PC-3 (cell line): ENCODE measurements at regions not wholly inside any gene's neighbourhood (a gene's known extent, or its start where the extent isn't known, plus 50 kb on each side); places are given as distances from the start of the nearest gene placed in this dataset.

ENCODE experiments used
- ATAC-seq: fragments of 200-7000 bp; cut with Tn5 transposase; 2 replicates; pipeline ENCODE4 v1.9.1; 2020; ENCODE audit warnings: mild to moderate bottlenecking, moderate library complexity
- BruUV-seq: library from RNA; stranded (reverse); fragments of 400-500 nt; replicated peaks from 2 replicates; lab custom pipeline; 2021; lab: Mats Ljungman, UMichigan
- CTCF ChIA-PET: fragments of 300-600 bp; sonication (Branson Sonifier 250); formaldehyde crosslinking; loops from one replicate; lab custom pipeline; 2022; ENCODE audit warnings: antibody characterized with exemption; lab: Charles Lee
- POLR2A ChIA-PET: fragments of 300-600 bp; sonication (Branson Sonifier 250); formaldehyde crosslinking; loops from one replicate; lab custom pipeline; 2022; ENCODE audit warnings: antibody characterized with exemption; ENCODE audit not compliant: unreplicated experiment; lab: Charles Lee
- DNase-seq: peaks from one replicate; pipeline ENCODE4 v3.0.0-alpha.2; 2015
- H2AFZ ChIP-seq: fragments of 300-600 bp; sonication (generic); 2 replicates; pipeline ENCODE4 v1.6.0; 2016; ENCODE audit warnings: antibody characterized with exemption, low read length
- H3F3A ChIP-seq: fragments of 300-600 bp; sonication (generic); one replicate; pipeline ENCODE4 v1.6.0; 2017; ENCODE audit warnings: antibody characterized with exemption, low read length, control low read depth, mild to moderate bottlenecking; ENCODE audit not compliant: unreplicated experiment
- H3K27ac ChIP-seq: fragments of 300-600 bp; sonication (generic); 2 replicates; pipeline ENCODE4 v1.5.1; 2016; ENCODE audit warnings: mild to moderate bottlenecking, low read length
- H3K27me3 ChIP-seq: fragments of 300-600 bp; sonication (generic); 2 replicates; pipeline ENCODE4 v1.6.1; 2016; ENCODE audit warnings: low read length, mixed read lengths
- H3K36me3 ChIP-seq: fragments of 300-600 bp; sonication (generic); 2 replicates; pipeline ENCODE4 v1.6.1; 2016; ENCODE audit warnings: low read depth, mixed run types, low read length, mixed read lengths
- H3K4me1 ChIP-seq: fragments of 300-600 bp; sonication (generic); 2 replicates; pipeline ENCODE4 v1.5.1; 2016; ENCODE audit warnings: low read length; ENCODE audit not compliant: insufficient read depth
- H3K4me2 ChIP-seq: fragments of 300-600 bp; sonication (generic); 2 replicates; pipeline ENCODE4 v1.6.0; 2016; ENCODE audit warnings: low read length
- H3K4me3 ChIP-seq: fragments of 300-600 bp; sonication (generic); 2 replicates; pipeline ENCODE4 v1.5.1; 2016; ENCODE audit warnings: mild to moderate bottlenecking, low read length, mixed read lengths
- H3K79me2 ChIP-seq: fragments of 300-600 bp; sonication (generic); 2 replicates; pipeline ENCODE4 v1.6.1; 2017; ENCODE audit warnings: low read length, mixed read lengths
- H3K9ac ChIP-seq: fragments of 300-600 bp; sonication (generic); 2 replicates; pipeline ENCODE4 v1.6.0; 2016; ENCODE audit warnings: mild to moderate bottlenecking, low read length
- H3K9me2 ChIP-seq: fragments of 300-600 bp; sonication (generic); replicated peaks from 2 replicates; pipeline ENCODE4 v1.6.1; 2016; ENCODE audit warnings: mixed run types, low read length, mixed read lengths
- H3K9me3 ChIP-seq: fragments of 300-600 bp; sonication (generic); 2 replicates; pipeline ENCODE4 v1.6.1; 2016; ENCODE audit warnings: low read length, mixed read lengths
- H4K20me1 ChIP-seq: fragments of 300-600 bp; sonication (generic); 2 replicates; pipeline ENCODE4 v1.6.1; 2016; ENCODE audit warnings: low read length, mixed read lengths
- EZH2 ChIP-seq: fragments of 300-600 bp; sonication (generic); IDR thresholded peaks from one replicate; pipeline ENCODE4 v1.6.1; 2017; ENCODE audit warnings: antibody characterized with exemption, mild to moderate bottlenecking, low read length; ENCODE audit not compliant: unreplicated experiment
- EZH2phosphoT487 ChIP-seq: fragments of 300-600 bp; sonication (generic); IDR thresholded peaks from 2 replicates; pipeline ENCODE4 v1.6.1; 2018; ENCODE audit warnings: mild to moderate bottlenecking, antibody characterized with exemption, low read length, borderline replicate concordance
- intact Hi-C: fragments of 100-400 bp; cut with micrococcal nuclease; formaldehyde crosslinking; loops from 2 replicates; pipeline ENCODE4 v1.9.0; 2023
- TF ChIP-seq, protein P1 (sequence below): fragments of 300-600 bp; sonication (generic); conservative IDR thresholded peaks from 2 replicates; pipeline ENCODE4 v1.5.1; 2017; ENCODE audit warnings: antibody characterized with exemption, low read depth, mild to moderate bottlenecking, low read length

DNA sequence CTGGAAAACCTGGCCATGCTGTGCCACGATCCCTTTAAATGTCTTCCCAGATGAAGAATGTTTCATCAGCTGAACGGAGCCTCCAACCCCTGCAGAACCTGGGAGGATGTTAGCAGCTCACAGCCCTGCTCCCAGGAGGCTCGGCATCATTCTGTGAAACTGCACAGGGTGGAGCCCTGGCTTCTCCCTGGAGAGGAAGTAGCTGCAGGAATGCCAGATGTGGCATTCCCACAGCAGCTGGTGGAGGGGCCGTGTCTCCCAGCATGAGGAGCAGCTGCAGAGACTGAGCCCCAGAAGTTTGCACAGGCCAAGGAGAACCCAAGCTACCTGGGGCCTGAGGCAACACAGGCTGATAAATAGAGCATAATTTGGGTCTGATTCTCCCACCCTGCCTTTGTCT, 165.8 kb upstream of the MAP3K1 start:
- no TSS peak for BruUV-seq
- TF ChIP-seq, protein P1, sequence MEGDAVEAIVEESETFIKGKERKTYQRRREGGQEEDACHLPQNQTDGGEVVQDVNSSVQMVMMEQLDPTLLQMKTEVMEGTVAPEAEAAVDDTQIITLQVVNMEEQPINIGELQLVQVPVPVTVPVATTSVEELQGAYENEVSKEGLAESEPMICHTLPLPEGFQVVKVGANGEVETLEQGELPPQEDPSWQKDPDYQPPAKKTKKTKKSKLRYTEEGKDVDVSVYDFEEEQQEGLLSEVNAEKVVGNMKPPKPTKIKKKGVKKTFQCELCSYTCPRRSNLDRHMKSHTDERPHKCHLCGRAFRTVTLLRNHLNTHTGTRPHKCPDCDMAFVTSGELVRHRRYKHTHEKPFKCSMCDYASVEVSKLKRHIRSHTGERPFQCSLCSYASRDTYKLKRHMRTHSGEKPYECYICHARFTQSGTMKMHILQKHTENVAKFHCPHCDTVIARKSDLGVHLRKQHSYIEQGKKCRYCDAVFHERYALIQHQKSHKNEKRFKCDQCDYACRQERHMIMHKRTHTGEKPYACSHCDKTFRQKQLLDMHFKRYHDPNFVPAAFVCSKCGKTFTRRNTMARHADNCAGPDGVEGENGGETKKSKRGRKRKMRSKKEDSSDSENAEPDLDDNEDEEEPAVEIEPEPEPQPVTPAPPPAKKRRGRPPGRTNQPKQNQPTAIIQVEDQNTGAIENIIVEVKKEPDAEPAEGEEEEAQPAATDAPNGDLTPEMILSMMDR, result no peak
- TF ChIP-seq EZH2phosphoT487, result no peak
- TF ChIP-seq EZH2, result no peak
- H3K27me3 ChIP-seq, result no peaks in the 10 kb centered on the region
- no peak overlapping the region for H3K4me2 ChIP-seq
- H3K79me2 ChIP-seq, result no peaks in the 10 kb centered on the region
- H3K9me2 ChIP-seq, result no peaks in the 10 kb centered on the region
- no peaks in the 10 kb centered on the region for H3K4me1 ChIP-seq
- H2AFZ ChIP-seq, result no peak overlapping the region
- H3K36me3 ChIP-seq, result no peaks in the 10 kb centered on the region
- no peak overlapping the region for H3K4me3 ChIP-seq
- H3F3A ChIP-seq, result no peaks in the 10 kb centered on the region
- no peaks in the 10 kb centered on the region for H3K9me3 ChIP-seq
- ChIA-PET POLR2A (no interaction called here), CTCF (no interaction called here)
- ATAC-seq, result no peak
- intact Hi-C loops, result no loop called here
- no peak for DNase-seq
- no peak overlapping the region for H3K27ac ChIP-seq
- H3K9ac ChIP-seq, result no peak overlapping the region
- no peaks in the 10 kb centered on the region for H4K20me1 ChIP-seq

DNA sequence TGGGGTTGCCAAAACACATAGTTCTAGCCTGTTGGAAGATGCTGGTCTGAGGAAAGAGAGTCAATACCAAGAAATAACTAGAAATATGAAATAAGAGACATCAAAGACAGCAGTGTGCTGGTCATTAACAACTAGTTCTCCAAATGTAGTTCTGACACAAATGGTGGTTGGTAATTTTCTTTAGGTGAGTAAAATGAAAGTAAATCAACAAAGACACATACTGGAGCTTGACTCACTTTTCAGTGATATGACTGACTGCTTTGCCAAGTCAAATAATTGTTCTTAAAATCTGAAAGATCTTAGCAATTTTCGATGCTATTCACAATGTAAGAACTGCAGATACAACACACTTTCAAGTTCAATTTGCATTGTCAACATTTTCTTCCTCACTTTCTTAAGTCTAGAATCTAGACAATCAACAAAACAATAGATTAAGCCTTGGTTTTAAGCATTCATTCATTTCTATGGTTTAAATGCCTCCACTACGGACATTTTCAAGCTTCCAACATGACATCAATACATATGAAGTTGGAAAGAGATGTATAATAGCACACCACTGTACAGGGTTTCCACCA, 166.8 kb upstream of the MAP3K1 start:
- no TSS peak for BruUV-seq
- TF ChIP-seq EZH2 (no peak), EZH2phosphoT487 (no peak)
- TF ChIP-seq, protein P1, result no peak
- H3K4me2 ChIP-seq, result no peak overlapping the region
- H3K9me3 ChIP-seq, result no peaks in the 10 kb centered on the region
- no peaks in the 10 kb centered on the region for H3K27me3 ChIP-seq
- intact Hi-C loops, result no loop called here
- no peak overlapping the region for H3K4me3 ChIP-seq
- H3K9me2 ChIP-seq, result no peaks in the 10 kb centered on the region
- no peak overlapping the region for H3K9ac ChIP-seq
- no peak overlapping the region for H3K27ac ChIP-seq
- H3F3A ChIP-seq, result no peaks in the 10 kb centered on the region
- CTCF ChIA-PET, result no interaction called here
- POLR2A ChIA-PET, result no interaction called here
- H3K79me2 ChIP-seq, result no peaks in the 10 kb centered on the region
- ATAC-seq (no peak), DNase-seq (no peak)
- H2AFZ ChIP-seq, result no peak overlapping the region
- H4K20me1 ChIP-seq, result no peaks in the 10 kb centered on the region
- H3K4me1 ChIP-seq, result no peaks in the 10 kb centered on the region
- H3K36me3 ChIP-seq, result no peaks in the 10 kb centered on the region

DNA sequence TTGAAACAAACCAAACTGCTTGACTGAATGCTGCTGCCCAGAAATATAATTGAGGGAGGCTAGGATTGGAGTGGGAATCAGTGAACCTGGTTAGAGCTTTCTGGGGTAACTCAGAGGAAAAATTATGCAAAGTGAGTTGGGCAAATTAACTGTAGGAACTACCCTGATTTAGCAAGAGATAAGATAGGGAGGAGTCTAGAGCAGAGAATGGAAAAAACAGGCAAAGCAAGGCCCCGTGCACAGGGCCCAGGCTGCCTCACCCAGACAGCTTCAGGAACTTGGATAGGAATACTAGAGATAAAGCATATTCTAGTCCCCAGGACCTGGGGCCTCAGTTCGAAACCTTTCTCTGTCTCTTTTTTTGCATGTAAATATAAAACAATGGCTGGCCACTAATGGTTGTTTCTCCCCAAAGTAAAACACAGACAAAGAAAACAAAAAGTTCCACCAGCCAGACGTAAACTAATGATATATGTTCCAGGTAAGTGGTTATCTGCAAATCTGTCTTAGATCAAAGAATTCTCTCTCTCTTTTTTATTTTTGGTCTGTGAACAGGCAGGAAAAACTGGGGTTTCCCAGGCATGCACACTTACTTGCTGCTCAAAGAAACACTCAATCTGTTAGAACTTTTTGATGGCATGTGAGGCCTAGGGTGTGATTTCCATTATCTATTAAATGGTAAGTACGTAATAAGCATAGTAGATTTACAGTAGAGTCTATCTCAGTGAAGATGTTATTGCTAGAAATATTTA, 168.1 kb upstream of the MAP3K1 start:
- ChIA-PET CTCF (no interaction called here), POLR2A (no interaction called here)
- no peak for DNase-seq
- Histone ChIP-seq H3K4me2 (no peak overlapping the region), H3K27me3 (no peaks in the 10 kb centered on the region), H3K79me2 (no peaks in the 10 kb centered on the region), H3K9ac (no peak overlapping the region), H3K9me3 (no peaks in the 10 kb centered on the region), H4K20me1 (no peaks in the 10 kb centered on the region), H3F3A (no peaks in the 10 kb centered on the region), H3K9me2 (no peaks in the 10 kb centered on the region), H3K4me1 (no peaks in the 10 kb centered on the region), H3K27ac (no peak overlapping the region), H2AFZ (no peak overlapping the region), H3K4me3 (no peak overlapping the region), H3K36me3 (no peaks in the 10 kb centered on the region)
- intact Hi-C loops, result no loop called here
- ATAC-seq, result no peak
- TF ChIP-seq EZH2phosphoT487 (no peak), EZH2 (no peak)
- TF ChIP-seq, protein P1, result no peak
- no TSS peak for BruUV-seq
